ENCODE measurements at regions not wholly inside any gene's neighbourhood (a gene's known extent, or its start where the extent isn't known, plus 50 kb on each side); places are given as distances from the start of the nearest gene placed in this dataset.

GRCh38 chr17:83151442-83152226, 72.2 kb downstream of the METRNL start:
- TF ChIP-seq, protein P1, sequence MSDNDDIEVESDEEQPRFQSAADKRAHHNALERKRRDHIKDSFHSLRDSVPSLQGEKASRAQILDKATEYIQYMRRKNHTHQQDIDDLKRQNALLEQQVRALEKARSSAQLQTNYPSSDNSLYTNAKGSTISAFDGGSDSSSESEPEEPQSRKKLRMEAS (IDR thresholded peaks at IDR 0.05; ENCODE audit: insufficient read depth, insufficient read length): no peak
- no peak for TF ChIP-seq MYC (IDR thresholded peaks at IDR 0.05; ENCODE audit: low read depth, low read length)
- TF ChIP-seq, protein P2, sequence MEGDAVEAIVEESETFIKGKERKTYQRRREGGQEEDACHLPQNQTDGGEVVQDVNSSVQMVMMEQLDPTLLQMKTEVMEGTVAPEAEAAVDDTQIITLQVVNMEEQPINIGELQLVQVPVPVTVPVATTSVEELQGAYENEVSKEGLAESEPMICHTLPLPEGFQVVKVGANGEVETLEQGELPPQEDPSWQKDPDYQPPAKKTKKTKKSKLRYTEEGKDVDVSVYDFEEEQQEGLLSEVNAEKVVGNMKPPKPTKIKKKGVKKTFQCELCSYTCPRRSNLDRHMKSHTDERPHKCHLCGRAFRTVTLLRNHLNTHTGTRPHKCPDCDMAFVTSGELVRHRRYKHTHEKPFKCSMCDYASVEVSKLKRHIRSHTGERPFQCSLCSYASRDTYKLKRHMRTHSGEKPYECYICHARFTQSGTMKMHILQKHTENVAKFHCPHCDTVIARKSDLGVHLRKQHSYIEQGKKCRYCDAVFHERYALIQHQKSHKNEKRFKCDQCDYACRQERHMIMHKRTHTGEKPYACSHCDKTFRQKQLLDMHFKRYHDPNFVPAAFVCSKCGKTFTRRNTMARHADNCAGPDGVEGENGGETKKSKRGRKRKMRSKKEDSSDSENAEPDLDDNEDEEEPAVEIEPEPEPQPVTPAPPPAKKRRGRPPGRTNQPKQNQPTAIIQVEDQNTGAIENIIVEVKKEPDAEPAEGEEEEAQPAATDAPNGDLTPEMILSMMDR (IDR thresholded peaks at IDR 0.05; ENCODE audit: extremely low read depth in 1 of 2, insufficient read depth in 1 of 2, low read depth in 1 of 2, low read length in 2 of 2): no peak
- TF ChIP-seq JUN (IDR thresholded peaks at IDR 0.05; ENCODE audit: borderline replicate concordance, insufficient read depth, insufficient read length, low read depth): no peak
- Histone ChIP-seq H3K36me3 (ENCODE audit: control insufficient read depth in 2 of 2, extremely low read depth in 1 of 2, insufficient read depth in 2 of 2, low read length in 2 of 2) (no peaks in the 10 kb centered on the region), H3K9me1 (replicated peaks; ENCODE audit: control insufficient read depth, extremely low read depth, insufficient read depth, low read length) (no peaks in the 10 kb centered on the region), H3K9me3 (replicated peaks; ENCODE audit: control insufficient read depth, insufficient read depth, low read length) (no peaks in the 10 kb centered on the region), H3K4me1 (ENCODE audit: control insufficient read depth, extremely low read depth, insufficient read depth, low read length) (peaks cover 8% of the 10 kb centered on the region), H2AFZ (ENCODE audit: low read depth, low read length) (no peak overlapping the region), H3K4me3 (replicated peaks in 1 of 3; ENCODE audit: insufficient read depth in 1 of 3, low read depth in 1 of 3, low read length in 3 of 3) (no peak overlapping the region), H3K4me2 (ENCODE audit: insufficient read depth, low read length) (no peak overlapping the region), H3K79me2 (ENCODE audit: control insufficient read depth, insufficient read depth, low read length) (no peaks in the 10 kb centered on the region), H3K27me3 (ENCODE audit: control insufficient read depth in 2 of 2, insufficient read depth in 2 of 2, low read length in 2 of 2) (peaks cover 2 to 14% of the 10 kb centered on the region in 2 experiments), H3K27ac (ENCODE audit: insufficient read depth, low read depth, low read length) (no peak overlapping the region), H4K20me1 (replicated peaks; ENCODE audit: control insufficient read depth, extremely low read depth, insufficient read depth, low read length) (no peaks in the 10 kb centered on the region), H3K9ac (replicated peaks; ENCODE audit: extremely low read depth, insufficient read depth, low read length) (no peak overlapping the region)
- ChIA-PET POLR2A (no interaction called here), CTCF (interaction anchor here (1.0 to 1.3 kb wide), 3 partner anchors 9 to 47 kb away, joined by 3 read pairs; no protein-coding TSS in a partner anchor)
- no peak for FAIRE-seq
- DNase-seq (ENCODE audit: low read depth, low spot score): no peak
- dilution Hi-C loops (cut with MboI; ENCODE audit: extremely low pct_ligation_motif_present, low sequenced_read_pairs) (no loop called here), intact Hi-C loops (cut with micrococcal nuclease) (no loop called here)
- BruUV-seq (replicated peaks): no TSS peak
